Stimulated activated effector memory CD8-positive, alpha-beta T cell treated with anti-CD3 and anti-CD28 coated beads, Interleukin-12 subunit alpha, Interleukin-12 subunit beta, amount 100 ng/mL, for 72 hours (primary cell): ENCODE measurements at regions not wholly inside any gene's neighbourhood (a gene's known extent, or its start where the extent isn't known, plus 50 kb on each side); places are given as distances from the start of the nearest gene placed in this dataset.
"Not testable (repeated sequence)": the region's sequence is repeated elsewhere in the genome, so short reads cannot be mapped to it uniquely, and the experiment has no call there.

Experiments used
- ATAC-seq: fragments of 150-1000 bp; cut with Tn5 transposase; 2 replicates; pipeline ENCODE4 v1.10.0; 2021
- DNase-seq, 2 donors: peaks; one replicate each; pipeline ENCODE4 v3.0.0; 2021 to 2022; ENCODE audit warnings: low spot score in 2 of 2
- H3K27ac Mint-ChIP-seq: one replicate; pipeline ENCODE4 v1.8.0; 2022; ENCODE audit warnings: mild to moderate bottlenecking, mixed read lengths
- H3K36me3 Mint-ChIP-seq: one replicate; pipeline ENCODE4 v1.8.0; 2022; ENCODE audit warnings: mild to moderate bottlenecking, mixed read lengths
- H3K4me1 Mint-ChIP-seq: one replicate; pipeline ENCODE4 v1.8.0; 2022; ENCODE audit warnings: mixed read lengths
- H3K4me3 Mint-ChIP-seq: one replicate; pipeline ENCODE4 v1.8.0; 2022; ENCODE audit warnings: mild to moderate bottlenecking, mixed read lengths
- H3K9me3 Mint-ChIP-seq: one replicate; pipeline ENCODE4 v1.8.0; 2022; ENCODE audit warnings: mixed read lengths

DNA sequence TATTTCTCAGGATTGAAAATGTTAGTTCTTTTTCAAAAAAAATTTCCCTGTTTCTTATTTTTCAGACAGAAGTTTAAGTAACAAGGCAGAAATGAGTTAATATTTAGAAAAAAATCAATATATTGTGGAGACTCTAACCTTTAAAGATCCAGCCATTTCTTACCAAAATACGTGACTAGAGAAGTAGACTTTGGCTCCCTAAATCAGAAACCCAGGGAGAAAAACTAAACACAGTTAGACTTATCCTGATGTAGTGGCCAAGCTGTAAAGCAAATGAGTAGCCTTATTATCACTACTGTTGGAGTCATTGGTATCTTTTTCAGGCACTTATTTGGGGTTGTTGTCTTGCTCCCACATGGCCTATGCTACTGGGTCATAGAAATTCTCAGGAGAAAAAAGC, 1556.4 kb upstream of the ADGRL3 start:
- Mint-ChIP-seq H3K27ac (no peak overlapping the region), H3K36me3 (no peaks in the 10 kb centered on the region), H3K4me1 (no peaks in the 10 kb centered on the region), H3K4me3 (no peak overlapping the region), H3K9me3 (peaks cover 9% of the 10 kb centered on the region)
- no peak for ATAC-seq
- no peak for DNase-seq

DNA sequence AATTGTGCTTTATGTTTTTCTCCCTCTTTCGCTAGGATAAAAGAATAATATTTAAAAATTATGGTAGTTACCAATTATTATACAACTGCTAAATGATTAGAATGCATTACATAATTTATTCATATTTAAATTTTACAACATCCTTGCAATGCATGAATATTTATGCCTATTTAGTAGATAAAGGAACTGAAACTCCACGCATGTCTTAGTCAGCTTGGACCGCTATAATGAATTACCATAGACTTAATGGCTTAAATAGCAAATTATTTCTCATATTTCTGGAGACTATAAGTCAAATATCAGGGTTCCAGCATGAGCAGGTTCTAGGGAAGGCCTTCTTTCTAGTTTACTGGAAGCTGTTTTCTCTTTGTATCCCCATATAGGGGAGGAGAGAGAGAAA, 1555.4 kb upstream of the ADGRL3 start:
- no peaks in the 10 kb centered on the region for H3K4me1 Mint-ChIP-seq
- peaks cover 6% of the 10 kb centered on the region for H3K9me3 Mint-ChIP-seq
- no peak overlapping the region for H3K4me3 Mint-ChIP-seq
- no peak overlapping the region for H3K27ac Mint-ChIP-seq
- DNase-seq (no peak), ATAC-seq (no peak)
- no peaks in the 10 kb centered on the region for H3K36me3 Mint-ChIP-seq

DNA sequence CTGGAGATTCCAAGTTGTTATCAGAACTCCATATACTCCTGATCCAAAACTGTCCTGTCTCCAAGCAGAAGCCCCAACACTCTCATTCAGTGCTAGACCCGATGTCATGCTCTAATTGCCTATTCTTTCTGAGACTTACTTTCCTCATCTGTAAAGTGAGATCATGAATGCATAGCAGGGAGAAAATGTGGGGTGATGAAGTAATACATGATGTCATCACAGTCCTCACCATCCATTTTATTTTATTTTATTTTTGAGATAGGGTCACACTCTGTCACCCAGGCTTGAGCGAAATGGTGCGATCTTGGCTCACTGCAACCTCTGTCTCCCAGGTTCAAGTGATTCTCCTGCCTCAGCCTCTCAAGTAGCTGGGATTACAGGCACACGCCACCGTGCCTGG, 1554.0 kb upstream of the ADGRL3 start:
- Mint-ChIP-seq H3K4me1 (no peaks in the 10 kb centered on the region), H3K9me3 (peaks cover 9% of the 10 kb centered on the region), H3K27ac (no peak overlapping the region), H3K36me3 (no peaks in the 10 kb centered on the region), H3K4me3 (no peak overlapping the region)
- no peak for ATAC-seq
- no peak for DNase-seq

DNA sequence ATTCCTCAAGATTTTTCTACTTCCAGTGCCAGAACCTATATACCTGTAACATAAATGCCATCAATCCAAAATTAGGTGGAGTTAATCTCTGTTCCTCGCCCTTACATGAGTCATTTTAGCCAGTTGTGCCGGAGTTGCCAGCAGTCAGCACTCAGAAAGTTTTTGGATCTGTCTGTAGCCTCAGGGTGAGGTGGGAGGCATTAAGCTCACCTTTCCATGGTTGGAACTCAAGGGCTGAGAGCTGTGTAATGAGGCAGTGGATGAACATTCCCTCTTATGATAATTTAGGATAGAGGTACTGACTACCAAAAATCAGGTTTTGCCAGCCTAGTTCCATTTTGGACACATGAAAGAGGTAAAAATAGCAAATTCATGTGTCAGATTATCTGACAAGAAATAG, 1553.1 kb upstream of the ADGRL3 start:
- no peak overlapping the region for H3K4me3 Mint-ChIP-seq
- no peaks in the 10 kb centered on the region for H3K4me1 Mint-ChIP-seq
- H3K36me3 Mint-ChIP-seq = no peaks in the 10 kb centered on the region
- ATAC-seq = no peak
- H3K9me3 Mint-ChIP-seq = peaks cover 9% of the 10 kb centered on the region
- no peak overlapping the region for H3K27ac Mint-ChIP-seq
- DNase-seq = no peak

DNA sequence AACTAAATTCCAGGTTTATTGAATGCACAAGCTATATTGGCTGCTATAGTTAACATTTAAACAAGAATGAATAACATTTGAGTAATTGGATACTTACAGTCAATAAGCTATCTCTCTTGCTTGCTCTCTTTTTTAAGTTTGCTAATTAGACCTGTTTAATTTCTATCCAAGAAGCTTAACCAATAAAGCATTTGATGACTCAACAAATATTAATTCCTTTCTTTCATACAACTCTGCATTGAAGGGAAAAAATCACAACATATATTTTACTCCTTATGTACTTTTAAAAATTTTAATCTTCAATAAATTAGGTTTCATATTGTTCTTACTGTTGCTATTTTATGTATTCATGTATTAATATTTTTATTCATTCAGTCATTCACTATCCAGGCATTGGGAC, 1552.6 kb upstream of the ADGRL3 start:
- no peak overlapping the region for H3K4me3 Mint-ChIP-seq
- peaks cover 9% of the 10 kb centered on the region for H3K9me3 Mint-ChIP-seq
- no peaks in the 10 kb centered on the region for H3K36me3 Mint-ChIP-seq
- no peak for DNase-seq
- ATAC-seq = no peak
- no peaks in the 10 kb centered on the region for H3K4me1 Mint-ChIP-seq
- H3K27ac Mint-ChIP-seq = no peak overlapping the region

DNA sequence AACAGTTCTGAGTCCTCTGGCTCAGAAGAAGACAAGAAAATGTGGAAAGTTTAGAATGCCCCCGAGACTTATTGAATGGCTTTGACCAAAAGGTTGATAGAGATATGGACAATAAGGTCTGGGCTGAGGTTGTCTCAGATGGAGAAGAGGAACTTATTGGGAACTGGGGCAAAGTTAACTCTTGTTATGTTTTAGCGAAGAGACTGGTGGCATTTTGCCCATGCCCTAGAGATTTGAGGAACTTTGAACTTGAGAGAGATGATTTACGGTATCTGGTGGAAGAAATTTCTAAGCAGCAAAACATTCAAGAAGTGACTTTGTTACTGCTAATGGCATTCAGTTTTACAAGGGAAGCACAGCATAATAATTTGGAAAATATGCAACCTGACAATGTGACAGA, 1549.3 kb upstream of the ADGRL3 start:
- no peak overlapping the region for H3K27ac Mint-ChIP-seq
- no peak for ATAC-seq
- H3K9me3 Mint-ChIP-seq = peaks cover 13% of the 10 kb centered on the region
- H3K36me3 Mint-ChIP-seq = no peaks in the 10 kb centered on the region
- no peaks in the 10 kb centered on the region for H3K4me1 Mint-ChIP-seq
- H3K4me3 Mint-ChIP-seq = no peak overlapping the region
- DNase-seq = no peak

DNA sequence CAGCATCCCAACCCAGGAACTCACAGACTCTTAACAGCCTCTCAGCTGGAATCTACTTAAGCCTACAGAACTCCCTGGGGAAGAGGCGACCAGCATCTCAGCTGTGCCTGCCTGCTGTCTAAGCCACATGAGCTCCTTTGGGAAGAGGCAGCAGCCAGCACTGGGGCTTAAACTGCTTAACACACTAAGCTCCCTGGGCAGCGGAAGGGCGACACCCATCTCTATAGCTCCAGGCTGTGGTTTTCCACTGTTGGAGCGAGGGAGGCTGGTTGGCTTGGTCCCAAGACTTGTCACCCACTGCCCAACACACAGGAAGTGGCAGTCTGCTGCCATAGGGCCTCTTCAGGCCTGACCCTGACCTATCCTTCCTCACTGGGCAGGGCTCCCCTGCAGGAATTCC, 1544.1 kb upstream of the ADGRL3 start:
- Mint-ChIP-seq H3K4me3 (no peak overlapping the region), H3K4me1 (no peaks in the 10 kb centered on the region), H3K9me3 (peaks cover 32% of the 10 kb centered on the region), H3K27ac (no peak overlapping the region), H3K36me3 (no peaks in the 10 kb centered on the region)
- ATAC-seq (no peak), DNase-seq (no peak)

DNA sequence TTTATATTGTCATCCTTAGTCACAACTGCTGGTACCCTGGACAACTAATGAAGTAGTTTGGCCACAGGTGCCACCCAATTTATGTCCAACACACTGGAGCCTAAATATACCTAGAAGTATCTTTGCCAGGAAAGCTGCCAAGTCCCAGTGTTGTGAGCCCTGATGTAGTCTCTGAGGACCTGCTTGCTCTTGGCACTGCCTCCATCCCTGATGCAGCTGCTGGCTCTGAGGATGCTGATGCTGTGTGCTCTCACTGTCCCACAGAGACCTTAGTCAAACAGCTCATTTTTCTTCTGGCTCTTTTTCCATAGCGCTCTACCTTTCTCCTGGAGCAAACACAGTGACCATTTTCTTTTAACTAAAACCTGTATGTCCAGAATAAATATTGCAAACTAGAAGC, 1535.4 kb upstream of the ADGRL3 start:
- DNase-seq (no peak), ATAC-seq (no peak)
- H3K9me3 Mint-ChIP-seq = peaks cover 23% of the 10 kb centered on the region
- H3K4me1 Mint-ChIP-seq = no peaks in the 10 kb centered on the region
- no peaks in the 10 kb centered on the region for H3K36me3 Mint-ChIP-seq
- H3K27ac Mint-ChIP-seq = no peak overlapping the region
- H3K4me3 Mint-ChIP-seq = no peak overlapping the region

DNA sequence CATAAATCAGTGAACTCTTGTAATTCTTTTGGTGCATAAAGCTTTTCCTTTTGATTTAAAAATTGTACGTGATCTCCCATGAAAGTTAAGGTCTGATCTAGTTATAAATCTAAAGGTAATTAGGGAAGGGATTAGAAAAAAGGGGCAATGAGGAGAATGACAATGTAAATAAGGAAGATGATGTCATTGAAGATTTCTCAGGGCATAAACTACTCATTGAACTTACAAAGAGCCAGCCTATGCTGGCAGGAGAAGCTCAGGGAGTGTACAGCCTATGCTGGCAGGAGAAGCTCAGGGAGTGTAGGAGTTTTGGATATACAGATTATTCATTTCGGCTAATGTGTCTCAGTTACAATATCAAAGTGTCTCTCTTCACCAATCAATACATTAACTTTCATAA, 1533.5 kb upstream of the ADGRL3 start:
- Mint-ChIP-seq H3K27ac (no peak overlapping the region), H3K36me3 (no peaks in the 10 kb centered on the region), H3K4me1 (no peaks in the 10 kb centered on the region), H3K4me3 (no peak overlapping the region), H3K9me3 (peaks cover 21% of the 10 kb centered on the region)
- ATAC-seq (no peak), DNase-seq (no peak)

DNA sequence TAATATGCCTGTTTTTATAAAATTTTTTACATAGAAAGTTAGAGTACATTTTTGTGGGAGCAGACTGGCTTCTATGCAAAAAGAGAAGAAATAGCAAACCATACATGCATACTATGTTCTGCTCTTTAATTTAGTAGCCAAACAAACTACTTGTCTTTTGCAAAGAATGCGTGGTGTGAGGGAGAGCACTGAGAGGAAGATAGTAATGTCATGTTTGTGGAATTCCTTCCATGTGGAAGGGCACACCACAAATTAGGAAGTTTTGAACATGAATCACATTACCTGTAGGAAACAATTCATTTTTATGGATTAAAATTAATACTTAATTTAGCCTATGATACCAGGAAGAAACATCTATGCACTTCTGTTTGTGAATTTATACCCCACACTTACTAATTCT, 1529.1 kb upstream of the ADGRL3 start:
- DNase-seq (no peak), ATAC-seq (no peak)
- H3K27ac Mint-ChIP-seq = no peak overlapping the region
- no peaks in the 10 kb centered on the region for H3K36me3 Mint-ChIP-seq
- H3K4me3 Mint-ChIP-seq = no peak overlapping the region
- peaks cover 17% of the 10 kb centered on the region for H3K9me3 Mint-ChIP-seq
- no peaks in the 10 kb centered on the region for H3K4me1 Mint-ChIP-seq

DNA sequence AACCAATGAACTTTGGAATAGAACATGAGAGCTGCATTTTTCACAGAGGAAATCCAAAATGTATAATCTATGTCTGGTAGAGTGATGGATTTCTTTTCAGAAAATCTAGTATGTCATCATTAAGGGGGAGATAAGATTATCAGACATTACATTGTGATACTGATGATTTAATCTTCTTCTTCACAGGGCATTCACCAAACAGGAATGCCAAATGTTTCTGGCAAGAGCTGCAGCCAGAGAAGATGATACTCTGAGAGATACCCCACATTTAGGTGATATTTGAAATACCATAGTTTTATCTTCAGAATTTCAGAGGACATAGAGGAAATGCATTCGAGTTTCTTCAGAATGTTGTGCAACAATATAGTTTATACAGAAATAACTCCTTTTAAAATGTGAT, 1523.7 kb upstream of the ADGRL3 start:
- no peaks in the 10 kb centered on the region for H3K4me1 Mint-ChIP-seq

DNA sequence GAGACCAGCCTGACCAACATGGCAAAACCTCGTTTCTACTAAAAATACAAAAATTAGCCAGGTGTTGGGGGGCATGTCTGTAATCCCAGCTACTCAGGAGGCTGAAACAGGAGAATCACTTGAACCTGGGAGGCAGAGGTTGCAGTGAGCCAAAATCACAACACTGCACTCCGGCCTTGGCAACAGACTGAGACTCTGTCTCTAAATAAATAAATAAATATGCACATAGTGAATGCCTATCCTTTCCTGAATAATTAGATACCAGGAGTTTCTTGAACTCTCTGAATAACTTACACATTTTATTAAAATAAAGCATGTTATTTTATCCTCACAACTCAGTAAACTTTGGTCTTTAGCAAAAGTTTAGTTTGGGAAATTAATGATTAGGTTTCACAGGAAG, 1523.1 kb upstream of the ADGRL3 start:
- H3K36me3 Mint-ChIP-seq, H3K4me3 Mint-ChIP-seq, H3K27ac Mint-ChIP-seq, H3K4me1 Mint-ChIP-seq, DNase-seq, ATAC-seq: not testable (repeated sequence)
- peaks cover 15% of the 10 kb centered on the region for H3K9me3 Mint-ChIP-seq

More for the DNA sequence above, 1523.7 kb upstream of the ADGRL3 start:
- ATAC-seq (no peak), DNase-seq (no peak)
- Mint-ChIP-seq H3K27ac (no peak overlapping the region), H3K4me3 (no peak overlapping the region), H3K9me3 (peaks cover 15% of the 10 kb centered on the region), H3K36me3 (no peaks in the 10 kb centered on the region)

DNA sequence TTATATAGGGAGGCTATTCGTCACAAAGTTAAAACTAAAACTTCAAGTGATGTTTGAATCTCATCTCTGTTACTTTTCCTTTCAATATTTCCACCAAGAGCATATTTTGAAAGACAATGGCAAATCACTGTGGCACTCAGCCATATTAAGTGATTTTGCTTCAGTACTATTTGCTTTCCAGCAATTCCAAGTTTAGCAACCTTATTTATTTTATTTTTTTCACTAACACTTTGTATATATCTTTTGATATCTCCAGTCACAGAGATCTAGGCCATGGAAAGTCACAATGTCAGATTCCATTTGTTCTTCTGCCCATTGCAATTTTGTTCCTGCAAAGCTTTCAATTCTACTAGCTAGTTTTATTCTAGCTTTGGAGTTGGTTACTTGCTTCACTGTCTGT, 1514.5 kb upstream of the ADGRL3 start:
- peaks cover 4% of the 10 kb centered on the region for H3K9me3 Mint-ChIP-seq
- H3K4me3 Mint-ChIP-seq = no peak overlapping the region
- no peaks in the 10 kb centered on the region for H3K4me1 Mint-ChIP-seq
- no peak for DNase-seq
- no peak overlapping the region for H3K27ac Mint-ChIP-seq
- no peaks in the 10 kb centered on the region for H3K36me3 Mint-ChIP-seq
- no peak for ATAC-seq

DNA sequence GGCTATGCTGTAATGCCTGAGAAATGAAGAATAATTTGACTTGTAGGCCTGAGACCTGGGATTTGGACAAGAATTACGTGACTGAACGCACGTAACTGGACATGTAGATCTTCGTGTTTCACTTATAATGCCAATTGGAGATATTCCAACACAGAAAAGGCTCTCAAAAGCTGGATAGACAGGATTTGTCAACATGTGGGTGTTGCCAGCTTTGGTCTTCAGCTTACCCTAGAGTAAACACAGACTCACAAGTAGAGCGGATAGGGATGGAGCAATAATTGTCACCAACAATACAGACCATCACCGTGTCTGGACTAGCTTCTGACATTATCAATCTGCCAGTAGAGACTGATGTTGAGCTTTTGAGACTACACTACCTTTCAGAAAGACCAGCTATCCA, 1511.0 kb upstream of the ADGRL3 start:
- no peaks in the 10 kb centered on the region for H3K36me3 Mint-ChIP-seq
- no peaks in the 10 kb centered on the region for H3K4me1 Mint-ChIP-seq
- no peak overlapping the region for H3K27ac Mint-ChIP-seq
- DNase-seq (no peak), ATAC-seq (no peak)
- peaks cover 4% of the 10 kb centered on the region for H3K9me3 Mint-ChIP-seq
- H3K4me3 Mint-ChIP-seq = no peak overlapping the region

DNA sequence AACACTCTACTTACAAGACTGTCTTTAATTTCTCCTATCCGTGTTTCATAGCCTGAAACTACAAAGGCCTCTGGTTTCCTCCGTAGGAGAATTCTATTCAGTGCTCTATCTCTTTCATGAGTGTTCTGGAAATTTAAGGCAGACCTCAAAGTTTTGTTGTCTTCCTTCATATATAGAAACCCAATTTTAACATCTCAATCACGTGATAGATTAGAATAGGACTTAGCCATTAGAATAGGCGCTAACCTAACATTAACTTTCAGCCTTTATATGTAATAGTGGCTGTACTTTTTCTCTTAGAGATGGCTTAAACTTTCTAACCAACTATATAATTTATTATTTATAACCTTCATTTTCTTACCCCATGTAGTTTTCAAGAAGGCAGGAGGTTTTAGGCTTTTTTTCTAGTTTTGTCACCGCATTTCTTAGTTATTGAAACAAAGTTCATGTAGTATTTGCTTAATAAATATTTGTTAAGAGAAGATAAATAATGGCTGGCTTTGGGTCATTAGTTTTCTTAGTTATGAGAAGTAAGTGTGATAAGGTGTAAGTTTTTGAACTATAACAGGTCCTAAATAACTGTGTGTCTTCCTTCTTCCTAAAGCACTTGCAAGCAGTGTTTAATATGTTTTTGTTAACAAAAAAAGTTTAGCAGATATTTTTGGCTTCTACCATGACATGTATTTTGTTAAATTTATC, 1504.6 kb upstream of the ADGRL3 start:
- Mint-ChIP-seq H3K36me3 (no peaks in the 10 kb centered on the region), H3K4me3 (no peak overlapping the region), H3K9me3 (peaks cover 6% of the 10 kb centered on the region), H3K27ac (no peak overlapping the region), H3K4me1 (no peaks in the 10 kb centered on the region)
- ATAC-seq (no peak), DNase-seq (no peak)

DNA sequence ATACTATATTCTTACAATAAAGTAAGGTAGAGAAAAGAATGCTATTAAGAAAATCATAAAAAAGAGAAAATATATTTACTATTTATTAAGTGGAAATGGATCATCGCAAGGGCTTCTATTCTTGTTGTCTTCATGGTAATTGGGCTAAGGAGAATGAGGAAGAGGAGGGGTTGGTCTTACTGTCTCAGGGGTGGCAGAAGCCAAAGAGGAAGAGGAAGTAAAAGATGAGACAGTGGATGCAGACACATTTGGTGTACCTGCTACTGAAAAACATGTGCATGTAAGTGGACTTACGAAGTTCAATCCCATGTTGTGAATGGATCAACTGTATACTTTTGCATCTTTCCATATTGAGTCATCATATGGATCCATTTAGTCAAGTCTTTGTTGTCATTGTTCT, 1502.1 kb upstream of the ADGRL3 start:
- peaks cover 16% of the 10 kb centered on the region for H3K9me3 Mint-ChIP-seq

DNA sequence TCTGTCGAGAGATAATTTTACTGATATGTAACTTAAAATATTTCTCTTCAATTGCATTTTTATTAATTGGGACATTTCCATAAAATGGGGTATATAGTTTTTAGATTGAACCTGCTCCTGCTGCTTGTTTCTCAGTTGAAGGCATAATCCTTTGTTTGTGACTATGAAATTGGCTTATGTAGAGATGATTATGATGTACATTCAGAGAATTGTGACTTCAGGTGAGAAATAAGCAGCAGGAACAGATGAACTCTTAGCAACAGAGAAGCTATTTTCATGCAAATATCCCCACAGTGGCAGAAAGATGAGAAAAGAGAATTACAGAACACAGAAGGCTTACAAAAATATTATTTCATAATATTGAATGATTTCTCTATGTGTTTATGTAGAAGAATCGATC, 1499.5 kb upstream of the ADGRL3 start:
- H3K4me1 Mint-ChIP-seq = no peaks in the 10 kb centered on the region
- no peak for ATAC-seq

More for the DNA sequence above, 1502.1 kb upstream of the ADGRL3 start:
- no peaks in the 10 kb centered on the region for H3K36me3 Mint-ChIP-seq
- DNase-seq (no peak), ATAC-seq (no peak)
- H3K27ac Mint-ChIP-seq = no peak overlapping the region
- H3K4me3 Mint-ChIP-seq = no peak overlapping the region
- no peaks in the 10 kb centered on the region for H3K4me1 Mint-ChIP-seq

More for the DNA sequence above, 1499.5 kb upstream of the ADGRL3 start:
- no peak overlapping the region for H3K4me3 Mint-ChIP-seq
- H3K27ac Mint-ChIP-seq = no peak overlapping the region
- peaks cover 22% of the 10 kb centered on the region for H3K9me3 Mint-ChIP-seq
- no peak for DNase-seq
- no peaks in the 10 kb centered on the region for H3K36me3 Mint-ChIP-seq
